ENCODE measurements at regions not wholly inside any gene's neighbourhood (a gene's known extent, or its start where the extent isn't known, plus 50 kb on each side); places are given as distances from the start of the nearest gene placed in this dataset.
"Not testable (repeated sequence)": the region's sequence is repeated elsewhere in the genome, so short reads cannot be mapped to it uniquely, and the experiment has no call there.

DNA sequence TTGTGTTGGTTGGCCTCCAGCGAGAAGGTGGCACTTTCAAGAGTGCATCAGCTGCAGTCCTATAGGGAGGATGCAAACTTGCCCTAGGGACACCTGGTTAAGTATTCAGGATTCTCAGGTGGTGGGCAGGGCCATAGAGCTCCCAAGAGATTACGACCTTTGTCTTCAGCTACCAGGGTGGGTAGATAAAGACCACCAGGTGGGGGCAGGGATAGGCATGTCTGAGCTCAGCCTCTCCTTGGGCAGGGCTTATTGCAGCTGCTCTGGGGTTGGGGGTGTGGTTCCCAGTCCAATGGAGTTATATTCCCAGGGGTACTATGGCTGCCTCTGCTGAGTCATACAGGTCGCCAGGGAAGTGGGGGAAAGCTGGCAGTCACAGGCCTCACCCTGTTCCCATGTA is 214.2 kb upstream of the OLFM3 start:
- 36% methylated on average over 2 of the region's 3 CpGs for WGBS (ENCODE audit: low lambda C conversion rate)
- CTCF ChIA-PET: interaction anchor here (0.8 kb wide), 1 partner anchor 19 kb away, joined by 3 read pairs; no protein-coding TSS in a partner anchor
- H3K4me3 ChIP-seq (ENCODE audit: low read depth in 2 of 2, low read length in 1 of 2); H3K27me3 ChIP-seq (ENCODE audit: insufficient read depth); H3K27ac ChIP-seq (ENCODE audit: low read depth in 2 of 2, low read length in 1 of 2); H3K79me2 ChIP-seq (ENCODE audit: insufficient read depth); DNase-seq; H3K4me1 ChIP-seq (ENCODE audit: control insufficient read depth in 1 of 2, insufficient read depth in 2 of 2, low read depth in 1 of 2, low read length in 1 of 2); H3K4me2 ChIP-seq; H3K9me3 ChIP-seq; POLR2A ChIA-PET; H3K9ac ChIP-seq; H4K20me1 ChIP-seq (ENCODE audit: insufficient read depth); H3K36me3 ChIP-seq (replicated peaks in 1 of 2; ENCODE audit: control insufficient read depth in 1 of 2, insufficient read depth in 2 of 2, low read length in 1 of 2); H2AFZ ChIP-seq (ENCODE audit: low read depth); H3K9me2 ChIP-seq; H3F3A ChIP-seq (replicated peaks; ENCODE audit: insufficient read depth): not testable (repeated sequence)

GRCh38 chr1:102191723-102192122 is 195.0 kb upstream of the OLFM3 start:
- Histone ChIP-seq H3K9me2 (no peaks in the 10 kb centered on the region), H4K20me1 (ENCODE audit: insufficient read depth) (no peaks in the 10 kb centered on the region), H3K4me2 (no peak overlapping the region)

GRCh38 chr1:102190429-102190828 is 193.7 kb upstream of the OLFM3 start:
- H3K9me3 ChIP-seq: no peaks in the 10 kb centered on the region
- H3K27ac ChIP-seq (ENCODE audit: low read depth in 2 of 2, low read length in 1 of 2): no peak overlapping the region
- H3K4me3 ChIP-seq (ENCODE audit: low read depth in 2 of 2, low read length in 1 of 2): no peak overlapping the region
- no peaks in the 10 kb centered on the region for H4K20me1 ChIP-seq (ENCODE audit: insufficient read depth)
- ChIA-PET CTCF (interaction anchor here (0.8 to 4.7 kb wide), 6 partner anchors 16 to 784 kb away, joined by 3 to 28 read pairs (median 11); no protein-coding TSS in a partner anchor), POLR2A (no interaction called here)
- H3K27me3 ChIP-seq (ENCODE audit: insufficient read depth): no peaks in the 10 kb centered on the region
- no peaks in the 10 kb centered on the region for H3K79me2 ChIP-seq (ENCODE audit: insufficient read depth)
- WGBS (ENCODE audit: low lambda C conversion rate): 11% methylated on average over 1 of the region's 1 CpG
- peaks cover 0 to 19% of the 10 kb centered on the region in 2 experiments; a peak in 1 of 4 replicates for H3K4me1 ChIP-seq (ENCODE audit: control insufficient read depth in 1 of 2, insufficient read depth in 2 of 2, low read depth in 1 of 2, low read length in 1 of 2)
- H3K9me2 ChIP-seq: no peaks in the 10 kb centered on the region
- no peak overlapping the region for H2AFZ ChIP-seq (ENCODE audit: low read depth)
- H3K9ac ChIP-seq: no peak overlapping the region
- no peaks in the 10 kb centered on the region for H3F3A ChIP-seq (replicated peaks; ENCODE audit: insufficient read depth)
- H3K36me3 ChIP-seq (replicated peaks in 1 of 2; ENCODE audit: control insufficient read depth in 1 of 2, insufficient read depth in 2 of 2, low read length in 1 of 2): no peaks in the 10 kb centered on the region
- no peak overlapping the region for H3K4me2 ChIP-seq
- DNase-seq: no peak
- TF ChIP-seq POLR2AphosphoS5 (IDR thresholded peaks at IDR 0.05; ENCODE audit: low read depth, low read length) (no peak), SMC3 (IDR thresholded peaks at IDR 0.05; ENCODE audit: low read depth, low read length) (no peak), GATA2 (CRISPR knock-in tag; IDR thresholded peaks at IDR 0.05) (no peak), FOSL2 (IDR thresholded peaks at IDR 0.05; ENCODE audit: borderline replicate concordance, low read depth) (no peak), RAD21 (IDR thresholded peaks at IDR 0.05; ENCODE audit: low read length) (no peak), EZH2phosphoT487 (IDR thresholded peaks at IDR 0.05; ENCODE audit: borderline replicate concordance, low read depth) (no peak), NFIC (IDR thresholded peaks at IDR 0.05; ENCODE audit: borderline replicate concordance) (no peak), MEF2A (IDR thresholded peaks at IDR 0.05; ENCODE audit: borderline replicate concordance, low read depth) (no peak), USF1 (IDR thresholded peaks at IDR 0.05; ENCODE audit: borderline replicate concordance, low read depth) (no peak), FOXM1 (IDR thresholded peaks at IDR 0.05; ENCODE audit: low read depth) (no peak), CHD2 (IDR thresholded peaks at IDR 0.05; ENCODE audit: low read length, partially characterized antibody) (no peak), JUND (IDR thresholded peaks at IDR 0.05) (no peak), RCOR1 (IDR thresholded peaks at IDR 0.05; ENCODE audit: low read length) (no peak)
- TF ChIP-seq, protein P1, sequence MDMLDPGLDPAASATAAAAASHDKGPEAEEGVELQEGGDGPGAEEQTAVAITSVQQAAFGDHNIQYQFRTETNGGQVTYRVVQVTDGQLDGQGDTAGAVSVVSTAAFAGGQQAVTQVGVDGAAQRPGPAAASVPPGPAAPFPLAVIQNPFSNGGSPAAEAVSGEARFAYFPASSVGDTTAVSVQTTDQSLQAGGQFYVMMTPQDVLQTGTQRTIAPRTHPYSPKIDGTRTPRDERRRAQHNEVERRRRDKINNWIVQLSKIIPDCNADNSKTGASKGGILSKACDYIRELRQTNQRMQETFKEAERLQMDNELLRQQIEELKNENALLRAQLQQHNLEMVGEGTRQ (IDR thresholded peaks at IDR 0.05; ENCODE audit: borderline replicate concordance, low read depth, low read length): no peak
- TF ChIP-seq, protein P2, sequence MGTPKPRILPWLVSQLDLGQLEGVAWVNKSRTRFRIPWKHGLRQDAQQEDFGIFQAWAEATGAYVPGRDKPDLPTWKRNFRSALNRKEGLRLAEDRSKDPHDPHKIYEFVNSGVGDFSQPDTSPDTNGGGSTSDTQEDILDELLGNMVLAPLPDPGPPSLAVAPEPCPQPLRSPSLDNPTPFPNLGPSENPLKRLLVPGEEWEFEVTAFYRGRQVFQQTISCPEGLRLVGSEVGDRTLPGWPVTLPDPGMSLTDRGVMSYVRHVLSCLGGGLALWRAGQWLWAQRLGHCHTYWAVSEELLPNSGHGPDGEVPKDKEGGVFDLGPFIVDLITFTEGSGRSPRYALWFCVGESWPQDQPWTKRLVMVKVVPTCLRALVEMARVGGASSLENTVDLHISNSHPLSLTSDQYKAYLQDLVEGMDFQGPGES (IDR thresholded peaks at IDR 0.05; ENCODE audit: low read depth, low read length): no peak

More at GRCh38 chr1:102191723-102192122, 195.0 kb upstream of the OLFM3 start:
- ChIA-PET CTCF (interaction anchor here (0.6 to 4.7 kb wide), 29 partner anchors 9 to 1269 kb away, joined by 3 to 29 read pairs (median 3); partner anchors contain the start of gene OLFM3), POLR2A (no interaction called here)
- H2AFZ ChIP-seq (ENCODE audit: low read depth): no peak overlapping the region
- no peaks in the 10 kb centered on the region for H3K9me3 ChIP-seq
- no peaks in the 10 kb centered on the region for H3K27me3 ChIP-seq (ENCODE audit: insufficient read depth)
- no peak overlapping the region; a peak in 1 of 4 replicates for H3K4me3 ChIP-seq (ENCODE audit: low read depth in 2 of 2, low read length in 1 of 2)
- TF ChIP-seq, protein P3, sequence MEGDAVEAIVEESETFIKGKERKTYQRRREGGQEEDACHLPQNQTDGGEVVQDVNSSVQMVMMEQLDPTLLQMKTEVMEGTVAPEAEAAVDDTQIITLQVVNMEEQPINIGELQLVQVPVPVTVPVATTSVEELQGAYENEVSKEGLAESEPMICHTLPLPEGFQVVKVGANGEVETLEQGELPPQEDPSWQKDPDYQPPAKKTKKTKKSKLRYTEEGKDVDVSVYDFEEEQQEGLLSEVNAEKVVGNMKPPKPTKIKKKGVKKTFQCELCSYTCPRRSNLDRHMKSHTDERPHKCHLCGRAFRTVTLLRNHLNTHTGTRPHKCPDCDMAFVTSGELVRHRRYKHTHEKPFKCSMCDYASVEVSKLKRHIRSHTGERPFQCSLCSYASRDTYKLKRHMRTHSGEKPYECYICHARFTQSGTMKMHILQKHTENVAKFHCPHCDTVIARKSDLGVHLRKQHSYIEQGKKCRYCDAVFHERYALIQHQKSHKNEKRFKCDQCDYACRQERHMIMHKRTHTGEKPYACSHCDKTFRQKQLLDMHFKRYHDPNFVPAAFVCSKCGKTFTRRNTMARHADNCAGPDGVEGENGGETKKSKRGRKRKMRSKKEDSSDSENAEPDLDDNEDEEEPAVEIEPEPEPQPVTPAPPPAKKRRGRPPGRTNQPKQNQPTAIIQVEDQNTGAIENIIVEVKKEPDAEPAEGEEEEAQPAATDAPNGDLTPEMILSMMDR (IDR thresholded peaks at IDR 0.05): peak; percentile 55
- TF ChIP-seq RAD21 (IDR thresholded peaks at IDR 0.05; ENCODE audit: low read length): peak; percentile 97
- no peak for TF ChIP-seq FOXM1 (IDR thresholded peaks at IDR 0.05; ENCODE audit: low read depth)
- peak; percentile 86; the same call in 1 of the 2 replicates for TF ChIP-seq SMC3 (IDR thresholded peaks at IDR 0.05; ENCODE audit: low read depth, low read length)
- peaks cover 0 to 7% of the 10 kb centered on the region in 2 experiments; a peak in 1 of 4 replicates for H3K4me1 ChIP-seq (ENCODE audit: control insufficient read depth in 1 of 2, insufficient read depth in 2 of 2, low read depth in 1 of 2, low read length in 1 of 2)
- peak; percentile 35 for DNase-seq
- no peaks in the 10 kb centered on the region for H3K79me2 ChIP-seq (ENCODE audit: insufficient read depth)
- no peak overlapping the region for H3K27ac ChIP-seq (ENCODE audit: low read depth in 2 of 2, low read length in 1 of 2)
- H3K36me3 ChIP-seq (replicated peaks in 1 of 2; ENCODE audit: control insufficient read depth in 1 of 2, insufficient read depth in 2 of 2, low read length in 1 of 2): no peaks in the 10 kb centered on the region
- WGBS (ENCODE audit: low lambda C conversion rate): 11% methylated on average over 2 of the region's 2 CpGs
- H3K9ac ChIP-seq: no peak overlapping the region
- no peaks in the 10 kb centered on the region for H3F3A ChIP-seq (replicated peaks; ENCODE audit: insufficient read depth)
